ENCODE measurements at regions not wholly inside any gene's neighbourhood (a gene's known extent, or its start where the extent isn't known, plus 50 kb on each side); places are given as distances from the start of the nearest gene placed in this dataset.

GRCh38 chr4:148676344-148676743 is 234.1 kb upstream of the NR3C2 start:
- TF ChIP-seq POLR2A (IDR thresholded peaks at IDR 0.05) (no peak), EP300 (IDR thresholded peaks at IDR 0.05) (no peak), CTCF (IDR thresholded peaks at IDR 0.05) (no peak)
